ENCODE measurements at regions not wholly inside any gene's neighbourhood (a gene's known extent, or its start where the extent isn't known, plus 50 kb on each side); places are given as distances from the start of the nearest gene placed in this dataset.

- no peak for FAIRE-seq
Observed at GRCh38 chr10:106038246-106038645, 1126.3 kb downstream of the SORCS1 start.

DNA sequence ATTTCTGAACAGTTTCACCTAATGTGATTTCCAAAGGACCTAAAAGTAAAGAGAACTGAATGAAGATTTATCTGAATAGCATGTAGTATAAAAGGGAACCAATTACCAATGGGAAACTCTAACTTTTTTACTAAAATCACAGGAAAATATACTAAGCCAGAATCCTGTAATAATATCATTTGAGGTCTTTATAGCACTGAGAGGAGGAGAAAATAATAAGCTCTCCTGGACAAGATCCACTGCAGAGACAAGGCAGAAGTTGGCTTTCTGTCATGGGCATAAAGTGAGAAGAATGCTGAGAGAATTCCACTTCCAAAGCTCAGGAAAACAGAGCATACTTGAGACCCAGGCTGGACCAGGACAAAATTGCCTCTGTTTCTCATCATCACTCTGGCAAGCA is 1131.4 kb downstream of the SORCS1 start:
- no peaks in the 10 kb centered on the region for H3K4me1 ChIP-seq (ENCODE audit: control insufficient read depth, extremely low read depth, insufficient read depth, low read length)
- no peak overlapping the region for H3K4me3 ChIP-seq (ENCODE audit: control insufficient read depth in 2 of 3, extremely low read depth in 1 of 3, insufficient read depth in 2 of 3, low read depth in 1 of 3, low read length in 3 of 3)
- no peak overlapping the region for H2AFZ ChIP-seq (ENCODE audit: control insufficient read depth, low read length)
- no peaks in the 10 kb centered on the region for H3K79me2 ChIP-seq (ENCODE audit: control insufficient read depth, insufficient read depth, low read length)
- FAIRE-seq (no peak), DNase-seq (ENCODE audit: low read depth, low spot score) (no peak)
- no peaks in the 10 kb centered on the region for H3K9me3 ChIP-seq (ENCODE audit: control insufficient read depth, low read depth, low read length)
- no peak for TF ChIP-seq EZH2 (IDR thresholded peaks at IDR 0.05; ENCODE audit: low read length)
- TF ChIP-seq, protein P1, sequence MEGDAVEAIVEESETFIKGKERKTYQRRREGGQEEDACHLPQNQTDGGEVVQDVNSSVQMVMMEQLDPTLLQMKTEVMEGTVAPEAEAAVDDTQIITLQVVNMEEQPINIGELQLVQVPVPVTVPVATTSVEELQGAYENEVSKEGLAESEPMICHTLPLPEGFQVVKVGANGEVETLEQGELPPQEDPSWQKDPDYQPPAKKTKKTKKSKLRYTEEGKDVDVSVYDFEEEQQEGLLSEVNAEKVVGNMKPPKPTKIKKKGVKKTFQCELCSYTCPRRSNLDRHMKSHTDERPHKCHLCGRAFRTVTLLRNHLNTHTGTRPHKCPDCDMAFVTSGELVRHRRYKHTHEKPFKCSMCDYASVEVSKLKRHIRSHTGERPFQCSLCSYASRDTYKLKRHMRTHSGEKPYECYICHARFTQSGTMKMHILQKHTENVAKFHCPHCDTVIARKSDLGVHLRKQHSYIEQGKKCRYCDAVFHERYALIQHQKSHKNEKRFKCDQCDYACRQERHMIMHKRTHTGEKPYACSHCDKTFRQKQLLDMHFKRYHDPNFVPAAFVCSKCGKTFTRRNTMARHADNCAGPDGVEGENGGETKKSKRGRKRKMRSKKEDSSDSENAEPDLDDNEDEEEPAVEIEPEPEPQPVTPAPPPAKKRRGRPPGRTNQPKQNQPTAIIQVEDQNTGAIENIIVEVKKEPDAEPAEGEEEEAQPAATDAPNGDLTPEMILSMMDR (optimal IDR thresholded peaks at IDR 0.05 in 1 of 3, IDR thresholded peaks at IDR 0.05 in 1 of 3, conservative IDR thresholded peaks at IDR 0.05 in 1 of 3; ENCODE audit: extremely low read depth in 1 of 3, insufficient read depth in 2 of 3, low read length in 3 of 3) = no peak
- H3K36me3 ChIP-seq (ENCODE audit: control insufficient read depth in 2 of 2, extremely low read depth in 1 of 2, insufficient read depth in 2 of 2, low read length in 2 of 2) = no peaks in the 10 kb centered on the region
- no peak overlapping the region for H3K4me2 ChIP-seq (ENCODE audit: control insufficient read depth, extremely low read depth, insufficient read depth, low read depth, low read length)
- H4K20me1 ChIP-seq (ENCODE audit: control insufficient read depth, extremely low read depth, insufficient read depth, low read length) = no peaks in the 10 kb centered on the region
- H3K27me3 ChIP-seq (ENCODE audit: control insufficient read depth, extremely low read depth, insufficient read depth, low read length) = no peaks in the 10 kb centered on the region
- H3K27ac ChIP-seq (ENCODE audit: control insufficient read depth, insufficient read depth, low read length) = no peak overlapping the region
- no peaks in the 10 kb centered on the region for H3K9me1 ChIP-seq (ENCODE audit: control insufficient read depth, extremely low read depth, insufficient read depth, low read length)
- dilution Hi-C loops (cut with MboI; ENCODE audit: extremely low pct_ligation_motif_present, low sequenced_read_pairs) = no loop called here
- no peak overlapping the region for H3K9ac ChIP-seq (ENCODE audit: control insufficient read depth, extremely low read depth, insufficient read depth, low read length)

More at GRCh38 chr10:106038246-106038645, 1126.3 kb downstream of the SORCS1 start:
- Histone ChIP-seq H3K4me3 (ENCODE audit: control insufficient read depth in 2 of 3, extremely low read depth in 1 of 3, insufficient read depth in 2 of 3, low read depth in 1 of 3, low read length in 3 of 3) (no peak overlapping the region), H3K79me2 (ENCODE audit: control insufficient read depth, insufficient read depth, low read length) (no peaks in the 10 kb centered on the region), H3K27me3 (ENCODE audit: control insufficient read depth, extremely low read depth, insufficient read depth, low read length) (no peaks in the 10 kb centered on the region), H2AFZ (ENCODE audit: control insufficient read depth, low read length) (no peak overlapping the region), H3K36me3 (ENCODE audit: control insufficient read depth in 2 of 2, extremely low read depth in 1 of 2, insufficient read depth in 2 of 2, low read length in 2 of 2) (no peaks in the 10 kb centered on the region), H3K9me3 (ENCODE audit: control insufficient read depth, low read depth, low read length) (no peaks in the 10 kb centered on the region), H4K20me1 (ENCODE audit: control insufficient read depth, extremely low read depth, insufficient read depth, low read length) (no peaks in the 10 kb centered on the region), H3K4me2 (ENCODE audit: control insufficient read depth, extremely low read depth, insufficient read depth, low read depth, low read length) (no peak overlapping the region), H3K4me1 (ENCODE audit: control insufficient read depth, extremely low read depth, insufficient read depth, low read length) (no peaks in the 10 kb centered on the region), H3K9me1 (ENCODE audit: control insufficient read depth, extremely low read depth, insufficient read depth, low read length) (no peaks in the 10 kb centered on the region), H3K27ac (ENCODE audit: control insufficient read depth, insufficient read depth, low read length) (no peak overlapping the region), H3K9ac (ENCODE audit: control insufficient read depth, extremely low read depth, insufficient read depth, low read length) (no peak overlapping the region)
- dilution Hi-C loops (cut with MboI; ENCODE audit: extremely low pct_ligation_motif_present, low sequenced_read_pairs) = no loop called here
- TF ChIP-seq, protein P1 (optimal IDR thresholded peaks at IDR 0.05 in 1 of 3, IDR thresholded peaks at IDR 0.05 in 1 of 3, conservative IDR thresholded peaks at IDR 0.05 in 1 of 3; ENCODE audit: extremely low read depth in 1 of 3, insufficient read depth in 2 of 3, low read length in 3 of 3) = no peak
- no peak for TF ChIP-seq EZH2 (IDR thresholded peaks at IDR 0.05; ENCODE audit: low read length)
- DNase-seq (ENCODE audit: low read depth, low spot score) = no peak

All from keratinocyte (primary cell).